Ascending aorta (tissue), 2 donors: ENCODE measurements at regions not wholly inside any gene's neighbourhood (a gene's known extent, or its start where the extent isn't known, plus 50 kb on each side); places are given as distances from the start of the nearest gene placed in this dataset.

Experiments
- DNase-seq, 2 donors: peaks; one replicate each; pipeline ENCODE4 v3.0.0-alpha.2; 2019; ENCODE audit warnings: low spot score in 2 of 2
- H3K27ac ChIP-seq, 2 donors: fragments of 200-600 bp; sonication (generic); one replicate each; pipeline ENCODE4 v1.5.1; 2016 to 2017; ENCODE audit warnings: mild to moderate bottlenecking in 1 of 2
- H3K27me3 ChIP-seq: fragments of 200-600 bp; sonication (generic); one replicate; pipeline ENCODE4 v1.5.1; 2017
- H3K36me3 ChIP-seq, 2 donors: fragments of 200-600 bp; sonication (generic); one replicate each; pipeline ENCODE4 v1.5.1; 2016
- H3K4me1 ChIP-seq, 2 donors: fragments of 200-600 bp; sonication (generic); one replicate each; pipeline ENCODE4 v1.5.1; 2016 to 2017; ENCODE audit warnings: mild to moderate bottlenecking in 1 of 2
- H3K4me3 ChIP-seq, 2 donors: fragments of 200-600 bp; sonication (generic); one replicate each; pipeline ENCODE4 v1.5.1; 2016 to 2017; ENCODE audit warnings: mild to moderate bottlenecking in 1 of 2
- H3K9me3 ChIP-seq, 2 donors: fragments of 200-600 bp; sonication (generic); one replicate each; pipeline ENCODE4 v1.5.1; 2016
- intact Hi-C: fragments of 100-400 bp; cut with DNase I; formaldehyde crosslinking; loops from one replicate; pipeline ENCODE4 v1.15.1; 2023
- TF ChIP-seq, protein P1 (sequence below), 3 experiments: fragments of 200-600 bp in 2 of 3; fragments of 450-650 bp in 1 of 3; sonication (generic) in 2 of 3; IDR thresholded peaks; one replicate each; pipeline ENCODE4 v1.5.1; 2016 to 2019; ENCODE audit warnings: antibody characterized with exemption in 3 of 3, mild to moderate bottlenecking in 1 of 3, moderate library complexity in 1 of 3

DNA sequence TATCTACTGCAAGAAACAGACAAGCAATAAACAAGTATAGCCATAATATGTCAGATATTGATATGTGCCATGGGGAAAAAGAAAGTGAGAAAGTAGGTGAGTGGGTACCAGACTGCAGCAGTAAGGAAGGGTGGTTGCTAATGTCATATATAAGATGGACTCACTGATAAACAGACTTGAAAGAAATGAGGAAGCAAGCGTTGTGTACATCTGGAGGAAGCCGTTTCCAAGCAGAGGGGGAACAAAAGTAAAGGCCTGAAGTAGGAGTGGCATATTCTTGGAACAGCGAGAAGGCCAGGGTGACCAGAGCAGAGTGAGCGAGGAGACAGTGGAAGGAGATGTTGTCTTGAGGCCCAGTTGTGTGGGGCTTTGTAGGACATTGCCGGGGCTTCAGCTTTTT is 142.2 kb upstream of the MAP3K1 start:
- TF ChIP-seq, protein P1, sequence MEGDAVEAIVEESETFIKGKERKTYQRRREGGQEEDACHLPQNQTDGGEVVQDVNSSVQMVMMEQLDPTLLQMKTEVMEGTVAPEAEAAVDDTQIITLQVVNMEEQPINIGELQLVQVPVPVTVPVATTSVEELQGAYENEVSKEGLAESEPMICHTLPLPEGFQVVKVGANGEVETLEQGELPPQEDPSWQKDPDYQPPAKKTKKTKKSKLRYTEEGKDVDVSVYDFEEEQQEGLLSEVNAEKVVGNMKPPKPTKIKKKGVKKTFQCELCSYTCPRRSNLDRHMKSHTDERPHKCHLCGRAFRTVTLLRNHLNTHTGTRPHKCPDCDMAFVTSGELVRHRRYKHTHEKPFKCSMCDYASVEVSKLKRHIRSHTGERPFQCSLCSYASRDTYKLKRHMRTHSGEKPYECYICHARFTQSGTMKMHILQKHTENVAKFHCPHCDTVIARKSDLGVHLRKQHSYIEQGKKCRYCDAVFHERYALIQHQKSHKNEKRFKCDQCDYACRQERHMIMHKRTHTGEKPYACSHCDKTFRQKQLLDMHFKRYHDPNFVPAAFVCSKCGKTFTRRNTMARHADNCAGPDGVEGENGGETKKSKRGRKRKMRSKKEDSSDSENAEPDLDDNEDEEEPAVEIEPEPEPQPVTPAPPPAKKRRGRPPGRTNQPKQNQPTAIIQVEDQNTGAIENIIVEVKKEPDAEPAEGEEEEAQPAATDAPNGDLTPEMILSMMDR (IDR thresholded peaks at IDR 0.05) = no peak
- H3K4me1 ChIP-seq = no peaks in the 10 kb centered on the region
- H3K27me3 ChIP-seq = no peaks in the 10 kb centered on the region
- H3K36me3 ChIP-seq = no peaks in the 10 kb centered on the region
- H3K9me3 ChIP-seq = no peaks in the 10 kb centered on the region
- DNase-seq = no peak
- intact Hi-C loops = no loop called here
- H3K4me3 ChIP-seq = no peak overlapping the region
- H3K27ac ChIP-seq = no peak overlapping the region

DNA sequence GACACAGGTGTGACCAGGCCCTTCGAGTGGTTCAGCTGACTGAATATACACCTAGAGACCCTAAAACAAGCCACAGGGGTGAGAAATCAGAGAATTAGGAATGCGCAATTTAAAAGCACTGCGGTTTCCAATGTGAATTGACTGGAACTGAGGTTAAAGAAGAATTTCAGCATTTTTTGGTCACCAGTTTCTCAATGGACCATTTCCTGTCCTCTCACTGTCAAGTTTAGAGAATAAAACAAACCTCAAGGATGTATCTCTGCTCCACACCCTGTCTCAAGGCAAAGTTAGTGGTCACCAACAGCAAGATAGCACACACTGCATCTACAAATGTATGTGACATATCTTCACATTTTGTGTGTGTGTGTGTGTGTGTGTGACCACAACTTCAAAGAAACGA is 143.8 kb upstream of the MAP3K1 start:
- H3K4me3 ChIP-seq = no peak overlapping the region
- H3K27ac ChIP-seq = no peak overlapping the region
- H3K4me1 ChIP-seq = no peaks in the 10 kb centered on the region
- no peaks in the 10 kb centered on the region for H3K9me3 ChIP-seq
- no peak for DNase-seq
- H3K36me3 ChIP-seq = no peaks in the 10 kb centered on the region
- intact Hi-C loops = no loop called here
- no peaks in the 10 kb centered on the region for H3K27me3 ChIP-seq
- TF ChIP-seq, protein P1 (IDR thresholded peaks at IDR 0.05) = no peak

DNA sequence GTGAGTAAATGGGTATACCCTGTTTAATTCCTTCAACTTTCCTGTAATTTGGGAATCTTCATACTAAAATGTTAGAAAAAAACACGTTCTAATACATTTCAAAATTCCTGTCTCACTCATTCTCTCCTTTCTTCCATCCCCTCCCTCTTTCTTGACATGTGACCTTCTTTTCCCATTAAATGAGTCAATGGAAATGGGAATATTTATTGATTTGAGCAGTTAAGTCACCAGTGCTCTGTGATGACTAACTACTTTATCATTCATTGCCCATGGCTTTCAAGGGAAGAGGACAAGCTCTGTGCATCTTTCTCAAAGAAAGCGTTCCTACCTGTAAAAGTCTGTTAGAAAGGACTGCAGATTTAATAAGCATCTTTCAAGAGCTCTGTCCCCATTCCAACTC is 144.4 kb upstream of the MAP3K1 start:
- DNase-seq = no peak
- Histone ChIP-seq H3K27ac (no peak overlapping the region), H3K4me1 (no peaks in the 10 kb centered on the region)

DNA sequence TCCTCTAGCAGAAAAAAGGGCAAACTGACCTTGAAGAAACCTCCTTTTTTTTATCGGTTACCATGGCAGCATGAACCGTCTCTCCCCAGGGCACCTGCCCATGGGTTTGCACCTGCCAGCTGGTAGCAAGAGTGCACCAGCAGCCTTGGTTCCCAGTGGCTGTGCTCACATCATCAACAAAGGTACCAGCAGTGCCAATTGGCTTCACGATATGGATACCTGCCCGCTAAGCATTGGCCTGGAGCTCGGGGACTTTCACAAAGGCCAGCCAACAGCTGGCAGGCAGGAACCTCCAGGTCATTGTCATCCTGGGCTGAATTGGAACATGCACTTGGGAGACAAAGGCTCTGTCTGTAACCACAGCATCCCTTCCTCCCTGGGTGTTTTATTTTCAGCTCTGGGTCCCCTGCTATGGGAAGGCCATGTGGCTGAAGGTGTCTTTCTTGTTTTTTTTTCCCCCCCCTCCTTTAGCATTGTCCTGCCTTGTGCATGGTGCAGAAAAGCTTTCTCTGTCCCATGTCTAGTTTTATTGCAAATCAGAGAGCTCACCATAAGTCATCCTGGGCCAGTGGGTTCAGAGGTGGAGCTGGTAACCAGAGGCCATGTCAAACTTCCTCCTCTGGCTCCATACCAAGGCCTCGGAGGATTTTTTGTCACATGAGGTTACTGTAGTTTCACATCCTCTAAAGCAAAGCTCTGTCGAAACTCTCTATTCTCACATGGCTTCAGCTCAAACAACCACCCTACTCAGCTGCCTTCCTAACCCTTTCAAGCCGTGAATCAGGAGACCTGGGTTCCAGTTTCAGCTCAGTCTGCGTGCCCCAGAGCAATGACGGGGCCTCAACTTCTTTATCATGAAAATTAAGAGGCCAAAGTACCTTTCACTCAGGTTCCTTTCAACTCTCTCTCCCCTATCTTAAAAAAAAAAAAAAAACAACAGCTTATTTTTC is 145.5 kb upstream of the MAP3K1 start:
- intact Hi-C loops = no loop called here
- H3K36me3 ChIP-seq = no peaks in the 10 kb centered on the region
- no peaks in the 10 kb centered on the region for H3K27me3 ChIP-seq
- H3K4me1 ChIP-seq = no peaks in the 10 kb centered on the region
- no peaks in the 10 kb centered on the region for H3K9me3 ChIP-seq
- H3K27ac ChIP-seq = no peak overlapping the region
- no peak overlapping the region for H3K4me3 ChIP-seq
- DNase-seq = peak; percentile 14 to 68
- TF ChIP-seq, protein P1 (IDR thresholded peaks at IDR 0.05) = no peak

More for the DNA sequence above, 144.4 kb upstream of the MAP3K1 start:
- Histone ChIP-seq H3K36me3 (no peaks in the 10 kb centered on the region), H3K27me3 (no peaks in the 10 kb centered on the region), H3K9me3 (no peaks in the 10 kb centered on the region), H3K4me3 (no peak overlapping the region)
- intact Hi-C loops = no loop called here
- TF ChIP-seq, protein P1 (IDR thresholded peaks at IDR 0.05) = no peak

DNA sequence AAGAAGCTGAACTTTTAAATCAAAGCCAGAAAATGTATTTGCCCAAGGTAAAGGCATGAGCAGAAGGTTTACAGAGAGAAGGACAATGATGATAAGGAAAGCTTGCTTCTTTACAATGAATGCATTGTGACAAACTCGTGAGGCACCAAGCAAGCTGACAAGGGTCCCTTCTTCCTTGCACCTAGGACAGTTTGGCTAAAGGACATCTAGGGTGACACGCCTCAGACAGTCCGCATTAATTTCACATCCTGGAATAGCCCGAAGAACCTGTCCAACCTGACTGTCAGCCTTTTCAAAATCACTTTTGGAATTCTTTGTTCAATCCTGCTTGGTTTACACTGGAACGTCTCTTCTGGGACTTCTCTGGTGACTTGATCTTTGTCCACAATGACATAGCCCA is 146.4 kb upstream of the MAP3K1 start:
- Histone ChIP-seq H3K9me3 (no peaks in the 10 kb centered on the region), H3K4me3 (no peak overlapping the region), H3K36me3 (no peaks in the 10 kb centered on the region), H3K27me3 (no peaks in the 10 kb centered on the region), H3K27ac (no peak overlapping the region), H3K4me1 (no peaks in the 10 kb centered on the region)
- DNase-seq = no peak
- intact Hi-C loops = no loop called here
- TF ChIP-seq, protein P1 (IDR thresholded peaks at IDR 0.05) = no peak
